Tibial nerve (tissue), 4 donors: ENCODE measurements at regions not wholly inside any gene's neighbourhood (a gene's known extent, or its start where the extent isn't known, plus 50 kb on each side); places are given as distances from the start of the nearest gene placed in this dataset.
"Not testable (repeated sequence)": the region's sequence is repeated elsewhere in the genome, so short reads cannot be mapped to it uniquely, and the experiment has no call there.

ENCODE experiments used
- DNase-seq, 2 donors: peaks; one replicate each; pipeline ENCODE4 v3.0.0-alpha.2; 2019; ENCODE audit warnings: low spot score in 2 of 2
- H3K27ac ChIP-seq, 4 donors: fragments of 200-600 bp; sonication (generic) in 3 of 4; one replicate each; pipeline ENCODE4 v1.5.1; 2017 to 2019; ENCODE audit warnings: mild to moderate bottlenecking in 1 of 4
- H3K27me3 ChIP-seq, 2 donors: fragments of 200-600 bp; sonication (generic) in 1 of 2; one replicate each; pipeline versions ENCODE4 v1.5.1 to v1.6.0; 2017 to 2019
- H3K36me3 ChIP-seq, 3 donors: fragments of 200-600 bp; sonication (generic); one replicate each; pipeline ENCODE4 v1.5.1; 2018 to 2019
- H3K4me1 ChIP-seq, 4 donors: fragments of 200-600 bp; sonication (generic) in 3 of 4; one replicate each; pipeline ENCODE4 v1.5.1; 2017 to 2019
- H3K4me3 ChIP-seq, 4 donors: fragments of 200-600 bp; sonication (generic) in 3 of 4; one replicate each; pipeline ENCODE4 v1.5.1; 2017 to 2019; ENCODE audit warnings: mild to moderate bottlenecking in 1 of 4, moderate library complexity in 1 of 4
- H3K9me3 ChIP-seq, 4 donors: fragments of 200-600 bp; sonication (generic) in 3 of 4; one replicate each; pipeline ENCODE4 v1.5.1; 2017 to 2019
- CTCF ChIP-seq, 5 experiments: fragments of 200-600 bp in 3 of 5; fragments of 450-650 bp in 2 of 5; sonication (generic) in 3 of 5; IDR thresholded peaks; one replicate each; pipeline ENCODE4 v1.5.1; 2016 to 2019; ENCODE audit warnings: antibody characterized with exemption in 5 of 5, mild to moderate bottlenecking in 3 of 5, moderate library complexity in 2 of 5
- EP300 ChIP-seq, 2 donors: sonication (generic); formaldehyde crosslinking; IDR thresholded peaks; one replicate each; pipeline ENCODE4 v1.6.1; 2017; ENCODE audit warnings: antibody characterized with exemption in 2 of 2, mild to moderate bottlenecking in 1 of 2
- POLR2A ChIP-seq, 2 donors: fragments of 450-650 bp; IDR thresholded peaks; one replicate each; pipeline ENCODE4 v1.6.1; 2017; ENCODE audit warnings: antibody characterized with exemption in 2 of 2, mild to moderate bottlenecking in 2 of 2, moderate library complexity in 2 of 2
- WGBS, 2 donors: methylation state at CpG; one replicate each; pipeline ENCODE4 v1.1.5; 2018; 5-methylcytosine and 5-hydroxymethylcytosine counted together

DNA sequence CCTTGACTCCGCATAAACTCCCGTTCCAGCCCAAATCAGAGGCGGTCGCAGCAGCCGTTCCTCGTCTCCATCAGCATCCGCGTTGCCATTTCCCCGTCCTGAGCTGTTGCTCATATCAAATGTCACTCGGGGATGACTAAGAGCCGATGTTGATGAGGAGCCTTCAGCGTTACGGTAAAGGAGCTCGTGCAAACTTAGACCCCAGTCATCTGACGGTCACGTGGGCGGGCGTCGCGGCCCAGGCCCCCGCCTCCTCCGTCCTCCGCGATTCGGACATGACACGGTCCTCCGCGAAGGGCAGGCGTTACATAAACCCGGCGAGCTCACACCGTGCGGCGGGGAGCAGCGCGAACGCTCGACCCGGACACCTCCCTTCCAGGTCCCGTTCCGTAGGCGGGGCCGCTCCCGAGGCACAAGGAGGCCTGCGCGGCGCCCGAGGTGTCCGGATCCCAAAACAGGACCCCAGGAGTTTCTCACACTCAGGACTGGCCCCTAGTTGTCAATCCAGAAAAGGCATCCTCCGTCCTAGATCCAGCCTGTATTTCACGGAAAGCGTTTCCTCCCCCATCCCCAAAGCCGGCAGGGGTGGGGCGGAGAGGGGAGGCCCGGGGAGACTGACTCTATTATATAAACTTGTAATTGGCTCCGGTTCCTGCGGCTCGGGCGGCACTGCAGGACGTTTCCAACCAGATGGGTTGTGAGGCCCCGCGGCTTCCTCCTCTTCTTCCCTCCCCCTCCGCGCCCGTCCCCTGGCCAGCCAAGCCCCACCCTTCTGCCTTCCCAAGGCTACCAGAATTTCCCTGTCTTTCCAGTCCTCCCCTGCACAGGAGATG lies 100.0 kb upstream of the IGF1R start:
- H3K36me3 ChIP-seq: no peaks in the 10 kb centered on the region
- peak; percentile 66 to 70 for DNase-seq
- H3K4me3 ChIP-seq: peak overlapping the region; percentile 42 to 66 (median 49)
- TF ChIP-seq CTCF (IDR thresholded peaks at IDR 0.05) (peak in 4 of 5 experiments; percentile 15 to 39 (median 35)), EP300 (IDR thresholded peaks at IDR 0.05) (peak in 1 of 2 donors; percentile 84), POLR2A (IDR thresholded peaks at IDR 0.05) (peak in 1 of 2 donors; percentile 40)
- H3K27me3 ChIP-seq: peaks cover 0 to 15% of the 10 kb centered on the region in 2 donors
- 0 to 1% methylated on average over 63 to 65 of the region's 65 CpGs for WGBS, 2 donors
- no peaks in the 10 kb centered on the region for H3K9me3 ChIP-seq
- peaks cover 0 to 18% (median 0%) of the 10 kb centered on the region in 4 donors for H3K4me1 ChIP-seq
- peak overlapping the region; percentile 1 to 89 (median 71) for H3K27ac ChIP-seq

- TF ChIP-seq EP300 (IDR thresholded peaks at IDR 0.05) (no peak), POLR2A (IDR thresholded peaks at IDR 0.05) (no peak), CTCF (IDR thresholded peaks at IDR 0.05) (no peak)
- peak overlapping the region in 3 of 4 donors; percentile 60 to 89 (median 82) for H3K27ac ChIP-seq
- H3K4me1 ChIP-seq: peaks cover 0 to 18% (median 0%) of the 10 kb centered on the region in 4 donors
- no peaks in the 10 kb centered on the region for H3K9me3 ChIP-seq
- DNase-seq: no peak
- H3K36me3 ChIP-seq: no peaks in the 10 kb centered on the region
- peak overlapping the region in 3 of 4 donors; percentile 48 to 66 (median 50) for H3K4me3 ChIP-seq
- WGBS, 2 donors: 63 to 69% methylated on average over 11 of the region's 11 CpGs
- peaks cover 0 to 17% of the 10 kb centered on the region in 2 donors for H3K27me3 ChIP-seq
Measured at GRCh38 chr15:98549003-98549402, 99.3 kb upstream of the IGF1R start.

GRCh38 chr15:98549741-98550140 lies 98.6 kb upstream of the IGF1R start:
- Histone ChIP-seq H3K4me3 (no peak overlapping the region), H3K36me3 (no peaks in the 10 kb centered on the region), H3K4me1 (peaks cover 0 to 18% (median 0%) of the 10 kb centered on the region in 4 donors), H3K9me3 (no peaks in the 10 kb centered on the region), H3K27ac (no peak overlapping the region), H3K27me3 (peaks cover 0 to 21% of the 10 kb centered on the region in 2 donors)
- TF ChIP-seq CTCF (IDR thresholded peaks at IDR 0.05) (no peak), EP300 (IDR thresholded peaks at IDR 0.05) (no peak), POLR2A (IDR thresholded peaks at IDR 0.05) (no peak)
- DNase-seq: no peak
- WGBS, 2 donors: 94 to 98% methylated on average over 24 of the region's 26 CpGs

DNA sequence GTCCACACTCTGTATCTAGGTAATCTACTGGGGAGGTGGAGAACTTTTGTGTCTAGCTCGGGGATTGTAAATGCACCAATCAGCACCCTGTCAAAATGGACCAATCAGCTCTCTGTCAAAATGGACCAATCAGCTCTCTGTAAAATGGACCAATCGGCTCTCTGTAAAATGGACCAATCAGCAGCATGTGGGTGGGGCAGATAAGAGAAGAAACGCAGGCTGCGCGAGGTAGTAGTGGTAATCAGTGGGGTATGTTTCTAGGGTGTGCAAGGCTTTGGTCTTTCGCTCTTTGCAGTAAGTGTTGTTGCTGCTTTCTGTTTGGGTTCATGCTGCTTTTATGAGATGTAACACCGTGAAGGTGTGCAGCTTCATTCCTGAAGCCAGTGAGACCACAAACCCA lies 98.0 kb upstream of the IGF1R start:
- WGBS, 2 donors: 88 to 89% methylated on average over 7 of the region's 7 CpGs

DNA sequence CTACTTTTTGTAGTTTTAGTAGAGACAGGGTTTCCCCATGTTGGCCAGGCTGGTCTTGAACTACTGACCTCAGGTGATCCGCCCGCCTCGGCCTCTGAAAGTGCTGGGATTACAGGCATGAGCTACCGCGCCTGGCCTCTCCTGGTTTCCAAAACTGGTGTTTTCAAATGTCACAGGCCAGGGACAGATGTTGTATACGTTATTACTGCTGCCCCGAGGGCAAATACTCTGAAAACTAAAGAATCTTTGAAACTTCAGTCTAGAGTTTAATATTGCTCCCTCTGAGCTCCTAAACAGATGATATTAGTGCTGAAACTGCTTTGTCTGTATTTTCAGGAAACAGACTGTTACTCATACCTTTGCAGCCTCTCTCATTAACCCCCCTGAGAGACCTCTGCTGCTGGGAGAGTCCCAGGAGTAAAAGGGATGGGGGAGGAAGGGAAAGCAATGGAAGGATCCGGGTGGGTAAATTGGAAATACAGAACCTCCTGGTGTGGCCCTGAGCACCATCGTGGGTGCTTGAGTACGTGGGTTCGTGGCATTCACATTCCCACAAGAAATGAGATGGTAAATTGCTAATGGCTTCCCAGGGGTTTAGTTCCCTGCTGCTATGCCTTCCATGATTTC lies 96.3 kb upstream of the IGF1R start:
- Histone ChIP-seq H3K36me3 (no peaks in the 10 kb centered on the region), H3K9me3 (no peaks in the 10 kb centered on the region), H3K4me1 (peaks cover 0 to 18% (median 0%) of the 10 kb centered on the region in 4 donors), H3K4me3 (no peak overlapping the region), H3K27ac (no peak overlapping the region), H3K27me3 (peaks cover 0 to 21% of the 10 kb centered on the region in 2 donors)
- no peak for DNase-seq
- WGBS, 2 donors: 64 to 67% methylated on average over 11 of the region's 11 CpGs
- TF ChIP-seq EP300 (IDR thresholded peaks at IDR 0.05) (no peak), CTCF (IDR thresholded peaks at IDR 0.05) (no peak), POLR2A (IDR thresholded peaks at IDR 0.05) (no peak)

More for the DNA sequence above, 98.0 kb upstream of the IGF1R start:
- not testable (repeated sequence) for H3K9me3 ChIP-seq, DNase-seq, H3K4me3 ChIP-seq, H3K27ac ChIP-seq, H3K36me3 ChIP-seq
- Histone ChIP-seq H3K4me1 (peaks cover 0 to 18% (median 0%) of the 10 kb centered on the region in 4 donors), H3K27me3 (peaks cover 0 to 21% of the 10 kb centered on the region in 2 donors)
